ENCODE measurements at regions not wholly inside any gene's neighbourhood (a gene's known extent, or its start where the extent isn't known, plus 50 kb on each side); places are given as distances from the start of the nearest gene placed in this dataset.

DNA sequence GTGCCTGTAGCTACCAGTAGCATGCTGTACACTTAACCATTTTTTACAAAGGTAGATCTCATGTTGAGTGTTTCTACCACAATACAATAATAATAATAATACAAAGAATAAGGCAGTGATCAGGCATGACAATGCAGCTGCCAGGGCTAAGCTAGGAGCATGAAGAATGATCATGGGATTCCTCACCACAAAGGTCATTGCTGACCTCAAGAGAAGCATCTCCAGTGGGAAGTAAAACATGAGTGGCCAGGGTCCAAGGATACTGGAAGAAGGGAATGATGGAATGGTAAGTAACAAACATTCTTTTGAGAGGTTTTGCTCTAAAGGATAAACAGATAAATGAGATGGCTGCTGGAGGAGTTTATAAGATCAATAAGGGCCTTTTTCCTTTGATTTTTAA is 591.1 kb downstream of the TNS3 start:
- TF ChIP-seq CTCF (IDR thresholded peaks at IDR 0.05 in 2 of 3, conservative IDR thresholded peaks at IDR 0.05 in 1 of 3; ENCODE audit: borderline replicate concordance in 1 of 3, insufficient read depth in 1 of 3, low read depth in 2 of 3, low read length in 2 of 3) = no peak
- Histone ChIP-seq H3K9me3 (ENCODE audit: control insufficient read depth in 1 of 2, insufficient read depth in 1 of 2, low read depth in 1 of 2, low read length in 2 of 2) (no peaks in the 10 kb centered on the region), H3K79me2 (ENCODE audit: insufficient read depth, low read length) (no peaks in the 10 kb centered on the region), H2AFZ (ENCODE audit: low read depth, low read length, poor library complexity, severe bottlenecking) (no peak overlapping the region), H3K27me3 (ENCODE audit: insufficient read depth, low read length) (no peaks in the 10 kb centered on the region), H3K4me3 (replicated peaks in 1 of 2; ENCODE audit: low read depth in 1 of 2, low read length in 2 of 2) (no peak overlapping the region), H3K36me3 (ENCODE audit: control insufficient read depth in 1 of 2, insufficient read depth in 2 of 2, low read length in 2 of 2) (no peaks in the 10 kb centered on the region), H3K9me2 (ENCODE audit: insufficient read depth) (no peaks in the 10 kb centered on the region), H3K27ac (ENCODE audit: low read depth, low read length) (no peak overlapping the region), H3K4me2 (ENCODE audit: low read length) (no peak overlapping the region), H3K4me1 (ENCODE audit: control insufficient read depth in 1 of 2, insufficient read depth in 2 of 2, low read length in 2 of 2) (no peaks in the 10 kb centered on the region), H4K20me1 (ENCODE audit: insufficient read depth) (no peaks in the 10 kb centered on the region), H3K9ac (ENCODE audit: low read length) (no peak overlapping the region)
- BruUV-seq (replicated peaks) = no TSS peak
- intact Hi-C loops (cut with micrococcal nuclease) = no loop called here
- ATAC-seq (no peak), DNase-seq (ENCODE audit: low read depth, low spot score) (no peak)
- ChIA-PET RAD21 (ENCODE audit: low non-redundant PET in 1 of 2, low total read pairs in 2 of 2, uncharacterized antibody in 2 of 2, unreplicated experiment in 2 of 2) (no interaction called here), CTCF (no interaction called here), POLR2A (no interaction called here)

GRCh38 chr7:46989247-46989646 is 592.7 kb downstream of the TNS3 start:
- DNase-seq (ENCODE audit: low read depth, low spot score) = no peak
- H3K9ac ChIP-seq (ENCODE audit: low read length) = no peak overlapping the region
- H3K36me3 ChIP-seq (ENCODE audit: control insufficient read depth in 1 of 2, insufficient read depth in 2 of 2, low read length in 2 of 2) = no peaks in the 10 kb centered on the region
- no peaks in the 10 kb centered on the region for H3K79me2 ChIP-seq (ENCODE audit: insufficient read depth, low read length)
- no peaks in the 10 kb centered on the region for H4K20me1 ChIP-seq (ENCODE audit: insufficient read depth)
- H3K27me3 ChIP-seq (ENCODE audit: insufficient read depth, low read length) = no peaks in the 10 kb centered on the region
- ChIA-PET POLR2A (no interaction called here), CTCF (no interaction called here), RAD21 (ENCODE audit: low non-redundant PET in 1 of 2, low total read pairs in 2 of 2, uncharacterized antibody in 2 of 2, unreplicated experiment in 2 of 2) (no interaction called here)
- H2AFZ ChIP-seq (ENCODE audit: low read depth, low read length, poor library complexity, severe bottlenecking) = no peak overlapping the region
- H3K9me3 ChIP-seq (ENCODE audit: control insufficient read depth in 1 of 2, insufficient read depth in 1 of 2, low read depth in 1 of 2, low read length in 2 of 2) = no peaks in the 10 kb centered on the region
- H3K4me3 ChIP-seq (replicated peaks in 1 of 2; ENCODE audit: low read depth in 1 of 2, low read length in 2 of 2) = no peak overlapping the region
- no peak for ATAC-seq
- H3K4me1 ChIP-seq (ENCODE audit: control insufficient read depth in 1 of 2, insufficient read depth in 2 of 2, low read length in 2 of 2) = no peaks in the 10 kb centered on the region
- BruUV-seq (replicated peaks) = no TSS peak
- H3K27ac ChIP-seq (ENCODE audit: low read depth, low read length) = no peak overlapping the region
- H3K4me2 ChIP-seq (ENCODE audit: low read length) = no peak overlapping the region
- intact Hi-C loops (cut with micrococcal nuclease) = no loop called here
- no peaks in the 10 kb centered on the region for H3K9me2 ChIP-seq (ENCODE audit: insufficient read depth)
- no peak for TF ChIP-seq ZNF274 (IDR thresholded peaks at IDR 0.05; ENCODE audit: low read depth, low read length)
- no peak for TF ChIP-seq ZFX (IDR thresholded peaks at IDR 0.05)
- no peak for TF ChIP-seq JUND (IDR thresholded peaks at IDR 0.05)
- no peak for TF ChIP-seq ATF3 (IDR thresholded peaks at IDR 0.05)
- TF ChIP-seq POLR2AphosphoS5 (IDR thresholded peaks at IDR 0.05; ENCODE audit: low read depth, low read length) = no peak
- no peak for TF ChIP-seq RAD21 (IDR thresholded peaks at IDR 0.05; ENCODE audit: low read depth)
- no peak for TF ChIP-seq ZBTB33 (IDR thresholded peaks at IDR 0.05; ENCODE audit: extremely low read depth, insufficient replicate concordance, low read length)
- no peak for TF ChIP-seq YY1 (IDR thresholded peaks at IDR 0.05; ENCODE audit: extremely low read depth, insufficient replicate concordance, low read depth, low read length)
- no peak for TF ChIP-seq CTCF (IDR thresholded peaks at IDR 0.05 in 2 of 3, conservative IDR thresholded peaks at IDR 0.05 in 1 of 3; ENCODE audit: borderline replicate concordance in 1 of 3, insufficient read depth in 1 of 3, low read depth in 2 of 3, low read length in 2 of 3)
